MM.1S (cell line): ENCODE measurements at regions not wholly inside any gene's neighbourhood (a gene's known extent, or its start where the extent isn't known, plus 50 kb on each side); places are given as distances from the start of the nearest gene placed in this dataset.
A peak's percentile ranks its signal among the peaks of the same experiment; 100 is the strongest.
"Not testable (repeated sequence)": the region's sequence is repeated elsewhere in the genome, so short reads cannot be mapped to it uniquely, and the experiment has no call there.

Experiments
- DNase-seq: peaks from one replicate; pipeline ENCODE4 v3.0.0-alpha.2; 2015
- H2AFZ ChIP-seq: fragments of 300-600 bp; sonication (generic); 2 replicates; pipeline ENCODE4 v1.6.0; 2016; ENCODE audit warnings: antibody characterized with exemption, low read length
- H3F3A ChIP-seq: fragments of 300-600 bp; sonication (generic); 2 replicates; pipeline ENCODE4 v1.6.1; 2016; ENCODE audit warnings: mild to moderate bottlenecking, antibody characterized with exemption, low read length, moderate library complexity, mixed read lengths; ENCODE audit not compliant: insufficient read depth
- H3K27ac ChIP-seq: fragments of 300-600 bp; sonication (generic); 2 replicates; pipeline ENCODE4 v1.5.1; 2016; ENCODE audit warnings: mild to moderate bottlenecking, low read length
- H3K27me3 ChIP-seq: fragments of 300-600 bp; sonication (generic); replicated peaks from 2 replicates; pipeline ENCODE4 v1.6.0; 2016; ENCODE audit warnings: low read length; ENCODE audit not compliant: insufficient read depth
- H3K36me3 ChIP-seq: fragments of 300-600 bp; sonication (generic); replicated peaks from 2 replicates; pipeline ENCODE4 v1.6.1; 2016; ENCODE audit warnings: mild to moderate bottlenecking, low read length, mixed read lengths; ENCODE audit not compliant: insufficient read depth
- H3K4me1 ChIP-seq: fragments of 300-600 bp; sonication (generic); 2 replicates; pipeline ENCODE4 v1.6.1; 2016; ENCODE audit warnings: low read length, mixed read lengths
- H3K4me2 ChIP-seq: fragments of 300-600 bp; sonication (generic); 2 replicates; pipeline ENCODE4 v1.6.0; 2016; ENCODE audit warnings: low read depth, low read length
- H3K4me3 ChIP-seq: fragments of 300-600 bp; sonication (generic); 2 replicates; pipeline ENCODE4 v1.5.1; 2016; ENCODE audit warnings: low read length, mixed read lengths
- H3K79me2 ChIP-seq: fragments of 300-600 bp; sonication (generic); 2 replicates; pipeline ENCODE4 v1.6.1; 2016; ENCODE audit warnings: mixed run types, low read length, mixed read lengths
- H3K9ac ChIP-seq: fragments of 300-600 bp; sonication (generic); 2 replicates; pipeline ENCODE4 v1.6.1; 2016; ENCODE audit warnings: low read length, mixed read lengths
- H3K9me2 ChIP-seq: fragments of 300-600 bp; sonication (generic); replicated peaks from 2 replicates; pipeline ENCODE4 v1.6.1; 2016; ENCODE audit warnings: mild to moderate bottlenecking, low read length, mixed read lengths; ENCODE audit not compliant: insufficient read depth
- H3K9me3 ChIP-seq: fragments of 300-600 bp; sonication (generic); replicated peaks from 2 replicates; pipeline ENCODE4 v1.6.1; 2016; ENCODE audit warnings: mild to moderate bottlenecking, low read length, mixed read lengths; ENCODE audit not compliant: insufficient read depth
- H4K20me1 ChIP-seq: fragments of 300-600 bp; sonication (generic); 2 replicates; pipeline ENCODE4 v1.6.1; 2016; ENCODE audit warnings: mild to moderate bottlenecking, low read length, moderate library complexity, mixed read lengths; ENCODE audit not compliant: insufficient read depth
- EZH2 ChIP-seq: fragments of 300-600 bp; sonication (generic); optimal IDR thresholded peaks from 2 replicates; pipeline ENCODE3; 2017; ENCODE audit warnings: low read depth, mild to moderate bottlenecking, antibody characterized with exemption, low read length, mixed read lengths
- EZH2phosphoT487 ChIP-seq: fragments of 300-600 bp; sonication (generic); IDR thresholded peaks from 2 replicates; pipeline ENCODE4 v1.6.1; 2018; ENCODE audit warnings: antibody characterized with exemption, low read length
- TF ChIP-seq, protein P1 (sequence below): fragments of 300-600 bp; sonication (generic); IDR thresholded peaks from 2 replicates; pipeline ENCODE4 v1.5.1; 2016; ENCODE audit warnings: antibody characterized with exemption, low read length, mixed read lengths

DNA sequence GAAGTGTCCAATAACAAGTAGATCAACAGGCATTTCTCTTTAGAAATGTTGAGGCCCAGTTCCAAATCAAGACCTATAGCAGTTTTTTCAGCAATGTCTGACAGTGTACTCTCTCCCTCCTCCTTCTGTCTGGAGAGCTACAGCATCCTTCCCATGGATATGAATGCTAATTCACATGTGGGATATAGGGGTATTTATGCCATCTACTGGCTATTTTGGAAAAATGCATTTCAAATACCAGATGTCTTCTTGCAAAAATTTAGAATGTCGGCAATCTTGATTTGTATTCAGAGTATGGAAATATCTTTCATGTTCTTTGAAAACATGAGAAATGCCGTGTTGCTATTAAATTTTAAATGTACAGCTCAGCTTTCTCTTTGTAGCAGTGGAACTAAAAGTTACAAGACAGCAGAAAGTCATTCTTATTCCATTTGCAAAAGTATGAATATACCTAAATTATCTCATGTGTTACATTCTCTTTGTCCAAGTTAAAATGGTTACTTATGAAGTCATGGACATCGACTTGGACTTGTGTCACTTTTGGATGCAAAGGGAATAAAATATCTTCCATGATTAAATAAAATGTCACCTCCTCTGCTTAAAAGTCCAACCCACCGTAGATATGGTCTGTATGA, 647.8 kb downstream of the TAF11L14 start:
- Histone ChIP-seq H2AFZ (no peak overlapping the region), H3K4me1 (no peaks in the 10 kb centered on the region), H3K27ac (no peak overlapping the region), H3K9me3 (no peaks in the 10 kb centered on the region), H3K27me3 (no peaks in the 10 kb centered on the region), H4K20me1 (no peaks in the 10 kb centered on the region), H3K79me2 (no peaks in the 10 kb centered on the region), H3K36me3 (no peaks in the 10 kb centered on the region), H3K4me2 (no peak overlapping the region), H3F3A (no peaks in the 10 kb centered on the region), H3K9me2 (no peaks in the 10 kb centered on the region), H3K9ac (no peak overlapping the region), H3K4me3 (no peak overlapping the region)
- DNase-seq, result peak; percentile 36
- no peak for TF ChIP-seq EZH2phosphoT487
- TF ChIP-seq, protein P1, sequence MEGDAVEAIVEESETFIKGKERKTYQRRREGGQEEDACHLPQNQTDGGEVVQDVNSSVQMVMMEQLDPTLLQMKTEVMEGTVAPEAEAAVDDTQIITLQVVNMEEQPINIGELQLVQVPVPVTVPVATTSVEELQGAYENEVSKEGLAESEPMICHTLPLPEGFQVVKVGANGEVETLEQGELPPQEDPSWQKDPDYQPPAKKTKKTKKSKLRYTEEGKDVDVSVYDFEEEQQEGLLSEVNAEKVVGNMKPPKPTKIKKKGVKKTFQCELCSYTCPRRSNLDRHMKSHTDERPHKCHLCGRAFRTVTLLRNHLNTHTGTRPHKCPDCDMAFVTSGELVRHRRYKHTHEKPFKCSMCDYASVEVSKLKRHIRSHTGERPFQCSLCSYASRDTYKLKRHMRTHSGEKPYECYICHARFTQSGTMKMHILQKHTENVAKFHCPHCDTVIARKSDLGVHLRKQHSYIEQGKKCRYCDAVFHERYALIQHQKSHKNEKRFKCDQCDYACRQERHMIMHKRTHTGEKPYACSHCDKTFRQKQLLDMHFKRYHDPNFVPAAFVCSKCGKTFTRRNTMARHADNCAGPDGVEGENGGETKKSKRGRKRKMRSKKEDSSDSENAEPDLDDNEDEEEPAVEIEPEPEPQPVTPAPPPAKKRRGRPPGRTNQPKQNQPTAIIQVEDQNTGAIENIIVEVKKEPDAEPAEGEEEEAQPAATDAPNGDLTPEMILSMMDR, result peak; percentile 54

DNA sequence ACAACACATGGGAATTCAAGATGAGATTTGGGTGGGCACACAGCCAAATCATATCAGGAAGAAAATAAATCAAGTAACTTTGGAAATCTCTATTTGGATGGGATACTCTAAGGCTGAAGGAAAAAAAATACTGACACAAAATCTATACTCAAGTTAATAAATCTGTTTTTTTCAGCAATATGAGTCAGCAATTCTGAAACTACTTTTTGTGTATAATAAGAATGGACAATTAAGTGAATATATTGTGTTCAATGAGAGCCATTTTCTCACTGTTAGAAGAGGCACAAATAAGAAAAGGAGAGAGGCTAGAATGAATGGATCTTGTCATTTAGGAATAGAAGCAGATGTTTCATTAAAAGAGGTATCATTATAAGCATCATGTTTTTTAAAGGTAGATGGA, 651.0 kb downstream of the TAF11L14 start:
- no peaks in the 10 kb centered on the region for H3K79me2 ChIP-seq
- no peak overlapping the region for H2AFZ ChIP-seq
- no peak overlapping the region for H3K4me3 ChIP-seq
- H3K9me2 ChIP-seq, result no peaks in the 10 kb centered on the region
- no peaks in the 10 kb centered on the region for H4K20me1 ChIP-seq
- TF ChIP-seq EZH2 (no peak), EZH2phosphoT487 (no peak)
- TF ChIP-seq, protein P1, result no peak
- no peak overlapping the region for H3K27ac ChIP-seq
- H3K36me3 ChIP-seq, result no peaks in the 10 kb centered on the region
- H3K9me3 ChIP-seq, result no peaks in the 10 kb centered on the region
- DNase-seq, result no peak
- no peak overlapping the region for H3K9ac ChIP-seq
- H3K27me3 ChIP-seq, result no peaks in the 10 kb centered on the region
- no peaks in the 10 kb centered on the region for H3F3A ChIP-seq
- H3K4me1 ChIP-seq, result no peaks in the 10 kb centered on the region
- H3K4me2 ChIP-seq, result no peak overlapping the region

DNA sequence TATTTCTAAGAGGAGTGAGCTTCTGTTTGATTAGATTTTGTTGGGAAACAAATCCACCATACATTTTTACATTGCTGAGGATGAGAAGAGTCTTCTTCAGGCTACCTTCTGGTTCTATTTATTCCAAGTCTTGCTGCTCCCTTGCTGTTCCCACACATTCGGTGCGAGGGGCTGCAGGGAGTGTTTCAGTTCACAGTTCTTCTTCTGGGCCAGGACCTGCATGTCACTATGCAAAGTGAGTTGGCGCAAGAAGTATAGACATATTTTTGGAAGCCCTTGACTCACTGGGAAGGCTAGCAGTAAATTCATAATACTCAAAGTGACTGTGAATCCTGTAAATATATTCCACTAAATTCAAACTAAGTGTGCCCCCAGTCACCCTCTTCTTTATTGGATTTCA, 657.9 kb downstream of the TAF11L14 start:
- H3K9ac ChIP-seq, result no peak overlapping the region
- H3K79me2 ChIP-seq, result no peaks in the 10 kb centered on the region
- H2AFZ ChIP-seq, result no peak overlapping the region
- no peaks in the 10 kb centered on the region for H3K9me3 ChIP-seq
- DNase-seq, result no peak
- no peaks in the 10 kb centered on the region for H4K20me1 ChIP-seq
- H3K4me1 ChIP-seq, result no peaks in the 10 kb centered on the region
- H3K4me3 ChIP-seq, result no peak overlapping the region
- no peaks in the 10 kb centered on the region for H3K36me3 ChIP-seq
- no peaks in the 10 kb centered on the region for H3K27me3 ChIP-seq
- H3K9me2 ChIP-seq, result no peaks in the 10 kb centered on the region
- H3K27ac ChIP-seq, result no peak overlapping the region
- H3F3A ChIP-seq, result no peaks in the 10 kb centered on the region
- no peak overlapping the region for H3K4me2 ChIP-seq
- TF ChIP-seq EZH2 (no peak), EZH2phosphoT487 (no peak)
- TF ChIP-seq, protein P1, result no peak

DNA sequence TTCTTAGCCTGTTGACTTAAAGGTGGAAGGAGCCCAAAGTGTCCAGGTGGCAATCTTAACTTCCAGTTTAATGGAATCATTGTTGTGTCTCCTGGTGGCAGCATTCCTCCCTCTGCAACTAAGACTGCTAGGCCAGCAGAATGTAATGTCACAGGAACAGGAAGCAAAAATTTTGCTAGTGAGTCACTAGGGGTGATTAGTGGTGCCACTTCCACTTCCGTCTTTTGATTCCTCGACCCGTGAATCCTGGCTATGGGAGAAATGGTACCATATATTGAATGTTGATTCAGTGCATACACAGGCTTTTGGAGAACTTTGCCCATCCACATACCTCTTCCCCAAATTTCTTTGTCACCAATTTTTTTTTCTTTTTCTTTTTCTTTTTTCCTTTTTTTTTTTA, 661.4 kb downstream of the TAF11L14 start:
- not testable (repeated sequence) for H3K79me2 ChIP-seq, H3K9me2 ChIP-seq, H3K9ac ChIP-seq, H3K36me3 ChIP-seq, H3K9me3 ChIP-seq, H2AFZ ChIP-seq, H3K4me1 ChIP-seq, H3K27me3 ChIP-seq, H3F3A ChIP-seq, DNase-seq, H3K4me2 ChIP-seq, H4K20me1 ChIP-seq, H3K27ac ChIP-seq, H3K4me3 ChIP-seq
